ENCODE measurements at regions not wholly inside any gene's neighbourhood (a gene's known extent, or its start where the extent isn't known, plus 50 kb on each side); places are given as distances from the start of the nearest gene placed in this dataset.

DNA sequence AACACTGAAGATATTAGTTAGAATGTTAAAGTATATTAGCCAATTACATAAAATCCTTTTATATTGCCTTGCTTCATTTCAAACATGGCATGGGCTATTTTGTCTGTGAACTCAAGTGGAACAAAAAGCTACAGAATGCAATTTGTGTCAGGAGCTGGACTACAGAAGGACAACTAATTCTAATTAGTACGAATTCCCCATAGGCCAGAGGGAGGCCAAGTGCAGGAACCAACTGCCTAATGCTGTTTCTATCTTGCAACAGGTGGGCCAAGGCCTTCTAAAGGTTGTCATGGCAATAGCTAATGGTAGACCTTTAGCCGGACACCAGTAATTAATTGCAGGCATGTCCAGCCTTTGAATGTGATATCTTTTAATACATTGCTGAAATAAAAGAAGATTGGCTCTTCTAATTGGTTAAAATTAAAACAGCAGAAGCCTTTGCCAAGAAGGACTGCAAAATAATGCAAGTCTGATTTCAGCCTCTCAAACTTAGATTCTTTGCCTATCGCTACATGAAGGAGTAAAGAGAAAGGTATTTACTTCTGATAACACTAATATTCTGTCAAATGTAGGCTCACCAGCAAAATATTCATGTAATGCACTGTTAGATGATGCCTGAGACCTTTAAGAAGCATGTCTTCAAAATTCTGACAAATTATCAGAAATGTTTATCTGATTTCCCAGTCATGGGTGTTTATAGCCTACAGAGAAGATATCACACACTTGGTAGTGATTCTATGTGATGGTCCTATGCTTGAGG, 232.1 kb downstream of the LMO4 start:
- DNase-seq (ENCODE audit: low read depth in 2 of 2): no peak

- no peak for DNase-seq (ENCODE audit: low read depth in 2 of 2)
Measured at GRCh38 chr1:87563211-87563610, 234.5 kb downstream of the LMO4 start.

DNA sequence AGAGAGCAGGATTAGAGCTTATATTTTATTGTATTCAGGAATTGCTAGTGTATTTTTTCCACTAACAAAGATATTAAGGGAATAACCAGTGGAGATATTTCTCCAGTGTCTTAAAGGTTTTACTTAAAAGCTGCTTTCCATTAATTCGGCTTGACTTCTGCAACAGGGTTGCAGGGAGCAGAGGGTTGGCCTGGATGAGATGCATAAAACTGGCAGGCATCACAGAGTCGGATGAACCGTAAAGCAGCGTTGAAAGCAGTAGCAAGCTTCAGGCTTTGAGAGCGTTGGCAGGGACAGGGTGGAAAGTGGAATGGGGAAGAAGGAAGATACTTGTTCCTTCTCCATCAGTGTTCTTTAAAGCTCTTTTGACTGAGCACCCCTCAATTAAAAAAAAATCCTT, 237.2 kb downstream of the LMO4 start:
- no peak for DNase-seq (ENCODE audit: low read depth in 2 of 2)

DNA sequence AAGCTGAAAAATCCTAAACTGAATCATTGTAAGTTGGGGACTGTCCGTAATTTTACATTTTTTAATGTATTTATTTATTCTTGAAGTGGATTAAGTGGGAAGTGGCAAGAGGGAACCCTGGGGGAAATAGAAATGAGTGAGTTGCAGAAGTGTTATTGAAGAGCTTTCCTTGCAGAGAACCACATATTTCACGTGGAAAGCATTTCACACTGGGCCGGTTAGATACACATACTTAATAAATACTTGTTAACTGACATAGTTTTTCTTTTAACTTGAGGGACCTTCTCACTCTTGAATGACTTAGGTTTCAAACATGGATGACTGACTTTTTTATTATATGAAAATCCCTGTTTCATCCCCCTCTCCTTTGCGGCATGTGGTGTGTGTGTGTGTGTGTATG, 239.3 kb downstream of the LMO4 start:
- DNase-seq (ENCODE audit: low read depth in 2 of 2): no peak

DNA sequence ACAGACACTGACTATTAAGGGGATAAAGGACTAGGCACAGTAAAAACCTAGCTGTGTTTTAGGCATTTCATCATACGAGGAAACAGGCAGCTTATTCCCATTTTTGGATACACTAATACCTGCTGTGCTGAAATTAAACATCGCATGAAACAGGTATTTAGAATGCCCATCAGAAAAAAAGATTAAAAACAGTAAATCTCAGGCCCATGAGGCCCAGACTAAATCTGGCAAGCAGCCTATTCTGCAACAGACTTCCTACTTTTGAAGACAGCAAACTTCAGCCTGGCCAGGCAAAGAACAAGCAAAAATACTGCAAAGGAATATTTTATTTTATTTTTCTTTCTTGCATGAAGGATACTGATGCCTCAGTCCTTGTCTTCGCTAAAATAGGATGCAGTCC, 240.2 kb downstream of the LMO4 start:
- DNase-seq (ENCODE audit: low read depth in 2 of 2): no peak

DNA sequence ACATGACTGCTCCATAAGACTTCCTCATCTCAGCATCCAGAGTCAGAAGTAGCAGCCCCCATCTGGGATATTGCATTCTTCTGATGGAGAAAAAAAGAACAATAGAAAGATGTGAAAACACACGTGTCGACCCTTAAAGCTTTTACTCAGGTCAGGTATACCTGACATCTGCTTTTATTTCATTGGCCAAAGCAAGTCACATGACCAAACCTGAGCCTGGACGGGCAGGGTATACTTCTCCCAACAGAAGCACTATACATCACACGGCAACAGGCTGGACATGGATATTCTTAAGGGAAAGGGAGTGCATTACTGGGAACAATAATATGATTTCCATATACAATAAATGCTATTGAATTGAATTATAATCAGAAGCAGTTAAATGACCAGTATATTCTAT, 243.3 kb downstream of the LMO4 start:
- no peak for DNase-seq (ENCODE audit: low read depth in 2 of 2)

DNA sequence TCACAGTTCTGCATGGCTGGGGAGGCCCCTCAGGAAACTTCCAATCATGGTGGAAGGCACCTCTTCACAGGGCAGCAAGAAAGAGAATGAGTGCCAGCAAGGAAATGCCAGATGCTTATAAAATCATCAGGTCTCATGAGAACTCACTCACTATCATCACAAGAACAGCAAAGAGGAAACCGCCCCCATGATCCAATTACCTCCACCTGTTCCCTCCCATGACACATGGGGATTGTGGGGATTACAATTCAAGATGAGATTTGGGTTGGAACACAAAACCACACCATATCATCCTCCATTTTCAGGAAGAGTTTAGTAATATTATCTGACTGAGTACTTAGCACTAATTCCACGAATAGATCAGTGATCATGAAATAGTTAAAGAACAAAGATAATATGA, 244.2 kb downstream of the LMO4 start:
- no peak for DNase-seq (ENCODE audit: low read depth in 2 of 2)

DNA sequence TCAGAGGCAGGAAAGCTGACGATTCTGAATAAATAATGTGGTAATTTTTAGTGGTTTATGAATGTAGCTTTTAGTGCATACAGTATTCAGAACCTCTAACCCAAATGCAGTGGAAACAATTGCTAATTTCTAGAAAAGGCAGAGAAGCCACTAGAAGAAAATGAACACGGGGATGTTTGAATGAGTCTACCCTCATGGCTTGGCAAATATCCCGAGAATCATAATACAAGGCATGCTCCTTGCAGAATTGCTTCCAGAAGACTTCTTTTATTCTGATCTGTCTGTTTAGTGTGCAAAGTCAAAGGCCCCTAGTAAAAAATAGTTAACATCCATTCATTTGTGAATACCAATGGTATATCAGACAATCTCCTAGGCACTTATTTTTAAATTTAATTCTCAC, 246.8 kb downstream of the LMO4 start:
- no peak for DNase-seq (ENCODE audit: low read depth in 2 of 2)

GRCh38 chr1:87578464-87578863, 249.8 kb downstream of the LMO4 start:
- no peak for DNase-seq (ENCODE audit: low read depth in 2 of 2)

DNA sequence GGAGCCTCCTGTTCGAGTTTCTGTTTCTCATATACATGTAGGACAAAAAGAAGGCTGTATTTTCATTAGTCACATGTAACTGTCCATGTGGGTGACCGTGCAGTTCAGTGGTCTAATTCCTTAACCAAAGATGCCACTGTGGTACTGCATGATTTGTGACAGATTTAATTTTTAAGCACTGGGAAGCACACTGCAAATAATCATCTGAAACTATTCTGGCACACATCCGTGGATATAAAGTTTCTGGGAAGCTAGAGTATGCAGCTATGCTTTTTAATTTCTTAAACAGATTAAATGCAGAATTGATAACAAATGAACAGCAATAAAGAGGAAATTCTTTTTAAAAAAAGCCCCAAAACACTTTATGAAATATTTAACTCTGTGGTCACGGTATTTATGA, 254.8 kb downstream of the LMO4 start:
- DNase-seq (ENCODE audit: low read depth in 2 of 2): no peak

DNA sequence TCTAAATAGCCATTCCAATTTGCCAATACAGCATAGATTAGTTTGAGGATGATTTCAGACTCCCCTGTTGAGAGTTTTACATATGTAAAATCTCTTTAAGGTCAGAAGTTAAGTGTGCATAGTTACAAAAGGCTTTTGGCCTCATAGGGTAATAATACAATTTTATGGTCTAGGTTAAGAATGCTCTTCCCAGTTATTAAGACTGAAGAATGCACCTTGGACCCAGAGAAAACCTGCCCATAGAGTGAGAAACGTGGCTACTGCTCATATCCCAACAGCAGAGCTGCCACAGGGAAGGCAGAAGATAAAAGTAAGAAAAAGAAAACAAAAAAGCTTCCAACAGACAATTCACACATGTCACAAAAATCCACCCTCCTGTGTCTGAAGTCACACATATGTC, 255.9 kb downstream of the LMO4 start:
- no peak for DNase-seq (ENCODE audit: low read depth in 2 of 2)

DNA sequence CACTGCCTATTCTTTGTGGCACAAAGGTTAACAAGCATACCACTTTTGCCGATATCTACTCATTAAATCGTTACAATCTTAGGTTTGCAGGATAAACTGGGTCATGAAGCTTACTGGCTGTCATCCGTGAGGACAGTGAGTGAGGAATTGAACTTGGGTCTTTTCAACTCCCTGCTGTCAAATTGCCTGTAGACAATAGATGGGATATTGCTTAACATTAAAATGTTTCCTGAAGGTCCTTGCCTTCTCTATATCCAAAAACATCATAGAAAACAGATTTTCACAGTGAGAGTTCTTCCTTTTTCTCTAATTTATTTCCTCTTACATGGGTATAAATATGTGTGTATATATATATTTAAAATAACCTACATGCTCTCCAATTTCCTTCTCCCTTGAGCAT, 257.8 kb downstream of the LMO4 start:
- DNase-seq (ENCODE audit: low read depth in 2 of 2): no peak

DNA sequence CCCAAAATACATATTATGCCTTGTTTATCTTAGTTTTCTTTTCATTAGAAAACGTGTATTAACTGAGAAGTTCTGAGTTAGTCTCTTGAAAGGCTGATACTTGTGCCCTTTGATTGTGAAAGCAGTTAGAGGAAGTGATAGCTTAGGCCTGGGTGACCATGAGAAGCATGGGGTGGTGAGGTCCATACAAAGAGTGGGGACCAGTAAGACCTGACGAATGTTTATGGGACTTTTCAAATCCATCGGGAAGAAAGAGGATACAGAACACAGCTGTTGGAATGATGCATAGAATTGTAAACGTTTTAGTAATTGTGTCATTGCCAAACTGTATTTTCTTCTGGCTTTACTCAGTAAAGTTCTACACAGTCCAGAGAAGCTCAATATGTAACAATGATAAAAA, 259.8 kb downstream of the LMO4 start:
- DNase-seq (ENCODE audit: low read depth in 2 of 2): no peak

DNA sequence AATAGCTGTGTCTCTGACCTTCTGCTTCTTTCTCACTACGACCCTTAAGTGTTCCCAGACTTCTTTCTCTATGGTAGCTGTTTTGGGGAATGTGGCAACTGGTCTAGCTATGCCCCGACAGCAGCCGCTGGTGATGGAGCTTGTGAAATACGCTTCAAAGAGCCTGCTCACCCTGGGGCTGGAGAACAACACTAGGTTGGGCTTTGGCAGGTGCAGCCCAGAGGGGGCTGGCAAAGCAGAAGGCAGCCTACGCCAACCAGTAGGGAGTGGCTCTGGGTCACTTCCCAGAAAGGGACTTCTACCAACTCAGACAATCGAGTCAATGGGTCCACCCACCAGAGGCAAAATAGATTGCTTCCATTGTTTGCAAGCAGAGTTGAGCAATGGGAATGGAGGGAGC, 262.8 kb downstream of the LMO4 start:
- no peak for DNase-seq (ENCODE audit: low read depth in 2 of 2)

DNA sequence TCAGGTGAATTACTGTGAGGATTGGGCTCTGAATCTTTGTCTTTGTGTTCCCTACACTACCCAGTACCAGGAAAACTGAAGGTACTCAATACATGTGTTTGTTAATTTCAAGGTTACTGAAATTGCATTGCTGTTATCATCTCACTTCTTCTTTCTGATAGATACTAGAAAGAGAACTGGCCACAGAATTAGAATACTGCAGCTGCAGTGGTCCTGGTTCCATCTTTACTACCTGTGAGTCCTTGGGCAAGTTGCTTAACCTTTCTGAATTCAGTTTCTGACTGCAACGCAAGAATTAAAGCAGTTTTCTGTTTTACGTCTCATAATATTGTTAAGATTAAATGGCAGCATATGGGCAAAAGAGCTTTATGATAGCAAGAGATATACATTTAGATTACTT, 263.5 kb downstream of the LMO4 start:
- no peak for DNase-seq (ENCODE audit: low read depth in 2 of 2)

- DNase-seq (ENCODE audit: low read depth in 2 of 2): no peak
Measured at GRCh38 chr1:87594736-87595383, 266.2 kb downstream of the LMO4 start.

- DNase-seq (ENCODE audit: low read depth in 2 of 2): no peak
Measured at GRCh38 chr1:87595384-87595781, 266.7 kb downstream of the LMO4 start.

GRCh38 chr1:87598429-87598828, 269.7 kb downstream of the LMO4 start:
- no peak for DNase-seq (ENCODE audit: low read depth in 2 of 2)

DNA sequence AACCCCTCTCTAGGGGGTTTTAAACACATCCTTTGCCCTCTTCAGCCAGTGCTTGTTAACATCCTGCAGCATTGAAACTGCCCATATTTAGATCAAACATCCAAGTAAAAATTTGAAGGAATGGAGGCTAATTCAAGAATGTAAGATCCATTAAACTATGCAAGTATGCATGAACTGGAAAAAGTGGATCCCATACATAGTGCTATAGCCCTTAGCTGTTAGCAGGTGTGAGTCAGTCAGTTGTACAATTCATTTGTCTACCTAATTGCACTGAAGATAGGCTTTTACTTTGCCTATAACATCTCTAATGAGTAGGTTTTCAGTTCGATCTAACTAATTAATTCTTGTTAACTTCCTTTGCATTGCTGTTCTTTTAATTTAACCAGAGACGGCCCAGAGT, 270.9 kb downstream of the LMO4 start:
- DNase-seq (ENCODE audit: low read depth in 2 of 2): no peak

DNA sequence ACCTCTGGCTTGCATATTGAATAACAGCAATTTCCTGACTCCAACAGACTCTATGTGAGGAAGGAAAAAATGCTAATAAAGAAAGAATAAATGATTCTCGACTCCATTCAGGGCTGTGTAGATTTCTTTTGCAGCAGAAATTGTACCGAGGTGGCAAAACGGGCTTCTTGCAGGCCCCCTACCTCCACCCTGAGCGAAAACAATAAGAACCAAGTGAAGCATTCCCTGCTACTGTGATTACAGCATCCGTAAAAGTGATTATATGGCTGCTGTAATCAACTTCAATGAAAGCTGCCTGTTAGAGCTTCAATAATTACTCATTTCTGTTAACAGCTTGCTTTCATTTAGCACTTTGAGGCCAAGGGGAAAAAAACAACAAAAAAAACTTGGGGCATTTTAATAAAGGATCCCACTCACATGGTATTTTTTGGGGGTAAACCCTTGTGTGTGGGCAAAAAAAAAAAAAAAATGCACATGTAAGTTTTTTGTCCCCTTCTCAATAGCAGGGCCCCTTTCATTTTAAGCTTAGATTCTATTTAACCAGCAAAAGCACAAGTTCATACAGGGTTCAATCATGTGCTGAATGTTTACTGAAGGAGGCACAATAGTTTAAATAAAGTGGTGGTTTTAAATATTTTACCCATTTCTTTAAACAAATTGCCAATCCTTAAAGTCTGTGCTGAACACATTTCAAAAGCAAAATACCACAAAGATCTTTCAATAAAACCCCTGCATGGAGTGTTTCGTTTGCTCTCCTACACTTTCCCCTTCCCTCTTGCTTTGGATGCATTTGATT, 271.6 kb downstream of the LMO4 start:
- no peak for DNase-seq (ENCODE audit: low read depth in 2 of 2)

- no peak for DNase-seq (ENCODE audit: low read depth in 2 of 2)
Measured at GRCh38 chr1:87600854-87601253, 272.2 kb downstream of the LMO4 start.

DNA sequence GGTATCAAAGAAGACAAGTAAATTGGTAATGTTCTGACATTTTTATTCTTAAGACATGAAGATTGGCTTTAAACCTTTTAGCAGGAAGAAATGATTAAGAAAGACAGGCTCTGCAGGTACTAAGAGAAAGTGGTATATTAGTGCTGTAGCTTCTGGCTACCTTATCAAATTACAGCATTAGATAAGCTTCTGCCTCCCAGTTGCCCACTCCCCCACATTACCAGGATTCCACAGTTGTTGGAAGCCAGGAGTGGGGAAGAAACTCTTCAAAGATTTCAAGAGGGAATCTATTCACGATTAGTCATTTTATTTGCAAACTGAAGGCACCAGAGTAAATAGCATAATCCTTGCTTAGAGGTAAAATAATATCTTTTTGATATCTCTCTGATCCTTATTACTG, 274.9 kb downstream of the LMO4 start:
- no peak for DNase-seq (ENCODE audit: low read depth in 2 of 2)

DNA sequence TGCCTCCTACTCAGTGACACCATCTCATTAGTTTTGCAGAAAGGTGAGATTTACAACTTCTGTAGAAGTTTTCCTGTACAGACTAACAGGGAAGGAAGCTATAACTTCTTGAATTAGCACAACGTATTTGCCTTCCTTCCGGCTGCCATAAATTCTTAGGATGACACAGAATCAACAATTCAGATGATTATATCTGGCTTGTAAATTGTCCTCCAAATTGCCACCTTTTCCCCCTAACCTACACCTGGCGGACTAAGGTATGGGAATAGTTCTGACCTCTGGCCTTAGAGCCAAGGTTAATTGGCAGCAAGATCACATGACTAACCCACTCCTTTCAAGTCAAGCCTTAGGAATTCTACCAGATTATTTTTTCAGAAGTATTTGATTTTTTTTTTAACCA, 284.3 kb downstream of the LMO4 start:
- DNase-seq (ENCODE audit: low read depth in 2 of 2): no peak

Measured in stimulated activated CD4-positive, alpha-beta T cell treated with anti-CD3 and anti-CD28 coated beads, Interleukin-12 subunit alpha, Interleukin-12 subunit beta, amount 100 ng/mL, for 24 hours (primary cell).